ENCODE measurements at regions not wholly inside any gene's neighbourhood (a gene's known extent, or its start where the extent isn't known, plus 50 kb on each side); places are given as distances from the start of the nearest gene placed in this dataset.

DNA sequence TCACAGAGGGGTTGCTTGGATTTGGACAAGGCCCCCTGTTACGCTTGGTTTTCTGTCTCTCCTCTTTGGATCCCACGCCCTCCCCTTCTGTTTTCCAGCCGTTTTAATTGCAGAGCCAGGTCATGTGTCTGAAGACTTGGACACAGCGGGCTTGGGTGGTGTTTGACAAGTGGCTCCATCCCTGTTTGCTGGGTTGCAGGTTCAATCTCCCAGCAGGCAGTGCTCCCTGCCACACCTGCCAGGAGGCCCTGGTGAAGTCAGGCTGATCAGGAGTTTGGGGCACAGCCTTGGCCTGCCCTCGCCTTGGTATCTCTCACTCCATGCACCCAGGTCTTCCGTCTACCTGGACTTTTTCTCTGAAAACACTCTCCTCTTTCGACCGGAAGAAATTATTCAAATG lies 59.0 kb downstream of the PLXNA1 start:
- TF ChIP-seq EZH2phosphoT487 (IDR thresholded peaks at IDR 0.05; ENCODE audit: insufficient read depth, low read depth) = no peak
- no peak for TF ChIP-seq EZH2 (IDR thresholded peaks at IDR 0.05; ENCODE audit: insufficient read depth, poor library complexity, severe bottlenecking)
